ENCODE measurements at regions not wholly inside any gene's neighbourhood (a gene's known extent, or its start where the extent isn't known, plus 50 kb on each side); places are given as distances from the start of the nearest gene placed in this dataset.
"Not testable (repeated sequence)": the region's sequence is repeated elsewhere in the genome, so short reads cannot be mapped to it uniquely, and the experiment has no call there.

DNA sequence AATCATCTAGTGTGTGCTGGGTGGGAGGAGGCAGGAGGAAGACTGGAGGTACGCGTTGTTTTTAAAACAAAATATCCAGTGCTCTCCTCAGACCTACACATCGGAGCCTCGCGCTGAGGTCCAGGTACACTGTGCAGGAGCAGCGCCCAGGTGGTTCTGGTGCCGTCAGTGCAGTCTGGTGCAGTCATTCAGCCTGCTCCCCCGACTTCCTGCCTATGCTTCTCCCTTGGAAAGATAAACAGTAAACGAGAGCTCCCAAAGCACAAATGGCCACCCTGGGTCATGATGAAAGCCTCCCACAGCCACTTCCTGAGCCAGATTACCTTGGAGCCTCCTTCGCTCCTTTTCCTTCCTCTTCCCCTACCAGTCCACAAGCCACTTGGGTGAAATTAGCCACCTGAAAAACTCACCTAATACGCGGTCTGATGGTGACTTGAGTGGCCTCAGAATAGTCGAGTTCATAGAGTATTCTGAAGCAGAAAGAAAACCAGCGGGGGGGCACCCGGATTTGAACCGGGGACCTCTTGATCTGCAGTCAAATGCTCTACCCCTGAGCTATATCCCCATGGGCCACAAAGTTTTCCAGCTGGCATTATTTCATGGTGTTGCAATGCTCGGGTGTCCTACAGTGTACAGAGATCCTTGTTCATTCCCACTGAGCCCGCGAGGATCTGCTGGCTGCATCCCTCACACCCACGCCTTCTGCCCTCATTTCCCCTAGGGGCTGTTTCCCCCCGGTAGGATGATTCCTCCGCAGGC lies 82.5 kb downstream of the ZNF467 start:
- Mint-ChIP-seq H3K36me3 (ENCODE audit: low read depth) (no peaks in the 10 kb centered on the region), H3K4me3 (no peak overlapping the region), H3K9me3 (no peaks in the 10 kb centered on the region), H3K4me1 (ENCODE audit: low read depth) (peaks cover 15% of the 10 kb centered on the region), H3K27me3 (peaks cover 56% of the 10 kb centered on the region), H3K27ac (no peak overlapping the region)
- intact Hi-C loops (cut with micrococcal nuclease): no loop called here

DNA sequence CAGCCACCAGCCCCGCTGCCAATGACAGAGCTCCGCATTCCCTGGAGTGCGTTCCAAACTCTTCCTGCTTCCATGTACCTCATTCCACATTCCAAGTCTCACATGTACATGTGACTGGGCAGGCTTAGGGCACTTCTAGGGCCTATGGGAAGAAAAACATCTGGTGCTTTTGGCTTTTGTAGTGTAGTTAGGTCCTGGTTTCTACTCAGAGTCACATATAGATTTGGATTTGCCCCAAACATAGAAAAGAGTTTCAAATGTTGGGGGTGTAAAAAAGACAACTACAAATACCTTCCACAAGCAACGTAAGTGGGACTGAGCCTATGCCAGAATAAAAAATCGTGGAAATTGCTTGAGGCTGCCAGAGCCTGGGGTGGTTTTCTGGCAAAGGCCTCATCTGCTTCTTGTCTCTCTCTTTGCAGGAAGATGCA lies 84.1 kb downstream of the ZNF467 start:
- Mint-ChIP-seq H3K9me3 (no peaks in the 10 kb centered on the region), H3K27ac (no peak overlapping the region), H3K36me3 (ENCODE audit: low read depth) (no peaks in the 10 kb centered on the region), H3K4me3 (no peak overlapping the region), H3K4me1 (ENCODE audit: low read depth) (peaks cover 15% of the 10 kb centered on the region), H3K27me3 (peaks cover 43% of the 10 kb centered on the region)
- intact Hi-C loops (cut with micrococcal nuclease): no loop called here

DNA sequence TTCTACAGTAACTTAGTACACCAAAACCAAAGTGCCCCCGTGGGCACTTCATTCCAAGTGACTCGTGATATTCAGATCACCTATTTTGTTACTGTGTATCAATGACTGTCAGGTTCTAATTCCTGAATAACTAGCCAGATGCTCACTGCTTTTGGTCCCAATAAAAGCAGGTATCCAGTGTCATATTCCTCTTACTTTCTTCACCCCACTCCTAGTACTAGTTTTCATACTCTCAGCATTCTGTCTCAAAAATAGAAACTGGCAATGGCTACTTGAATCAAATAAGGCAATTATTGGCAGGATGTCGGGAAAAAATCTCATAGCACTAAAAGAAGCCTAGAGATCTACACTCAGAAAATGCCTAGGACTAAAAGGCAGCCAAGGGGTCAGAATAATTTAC lies 84.6 kb downstream of the ZNF467 start:
- H3K27ac Mint-ChIP-seq: no peak overlapping the region
- intact Hi-C loops (cut with micrococcal nuclease): no loop called here

DNA sequence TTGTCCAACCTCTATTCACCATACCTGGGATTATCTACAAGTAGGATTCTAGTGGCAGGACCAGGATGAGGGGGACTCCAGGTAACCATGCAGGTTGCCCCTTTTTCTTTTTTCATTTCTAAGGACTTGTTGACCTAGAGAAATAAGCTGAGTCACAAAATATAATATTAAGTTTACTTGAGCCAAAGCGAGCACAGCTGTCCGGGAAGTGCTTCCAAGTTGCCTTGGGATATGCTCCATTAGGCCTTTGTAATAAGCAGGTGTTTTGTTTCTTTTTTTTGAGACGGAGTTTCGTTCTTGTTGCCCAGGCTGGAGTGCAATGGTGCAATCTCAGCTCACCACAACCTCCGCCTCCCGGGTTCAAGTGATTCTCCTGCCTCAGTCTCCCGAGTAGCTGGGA lies 85.6 kb downstream of the ZNF467 start:
- H3K36me3 Mint-ChIP-seq (ENCODE audit: low read depth); H3K27ac Mint-ChIP-seq; H3K4me3 Mint-ChIP-seq; intact Hi-C loops (cut with micrococcal nuclease); H3K9me3 Mint-ChIP-seq: not testable (repeated sequence)
- peaks cover 32% of the 10 kb centered on the region for H3K27me3 Mint-ChIP-seq
- peaks cover 15% of the 10 kb centered on the region for H3K4me1 Mint-ChIP-seq (ENCODE audit: low read depth)

More for the DNA sequence above, 84.6 kb downstream of the ZNF467 start:
- no peaks in the 10 kb centered on the region for H3K9me3 Mint-ChIP-seq
- H3K36me3 Mint-ChIP-seq (ENCODE audit: low read depth): no peaks in the 10 kb centered on the region
- H3K4me3 Mint-ChIP-seq: no peak overlapping the region
- peaks cover 15% of the 10 kb centered on the region for H3K4me1 Mint-ChIP-seq (ENCODE audit: low read depth)
- H3K27me3 Mint-ChIP-seq: peaks cover 42% of the 10 kb centered on the region

DNA sequence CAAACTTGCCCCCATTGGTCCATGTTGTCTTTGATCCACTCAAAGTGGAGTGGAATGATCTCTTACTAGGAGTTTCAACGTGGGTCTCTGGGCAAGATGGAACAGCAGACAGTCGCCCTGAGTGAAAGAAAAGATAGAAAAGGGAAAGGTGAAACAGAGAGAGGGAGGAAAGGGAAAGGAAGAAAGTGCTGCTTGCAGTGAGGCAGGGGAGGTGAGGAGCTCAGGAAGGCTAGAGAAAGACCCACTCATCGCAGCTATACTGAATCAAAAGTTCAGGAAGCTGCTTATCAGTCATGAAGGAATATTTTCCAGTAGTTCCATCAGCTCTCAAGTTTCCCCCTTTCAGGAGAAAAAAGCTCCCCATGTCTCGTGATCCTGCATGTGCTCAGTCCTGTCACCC lies 86.9 kb downstream of the ZNF467 start:
- intact Hi-C loops (cut with micrococcal nuclease): no loop called here
- Mint-ChIP-seq H3K4me3 (no peak overlapping the region), H3K27me3 (peaks cover 24% of the 10 kb centered on the region), H3K36me3 (ENCODE audit: low read depth) (no peaks in the 10 kb centered on the region), H3K9me3 (no peaks in the 10 kb centered on the region), H3K27ac (no peak overlapping the region), H3K4me1 (ENCODE audit: low read depth) (peaks cover 15% of the 10 kb centered on the region)

DNA sequence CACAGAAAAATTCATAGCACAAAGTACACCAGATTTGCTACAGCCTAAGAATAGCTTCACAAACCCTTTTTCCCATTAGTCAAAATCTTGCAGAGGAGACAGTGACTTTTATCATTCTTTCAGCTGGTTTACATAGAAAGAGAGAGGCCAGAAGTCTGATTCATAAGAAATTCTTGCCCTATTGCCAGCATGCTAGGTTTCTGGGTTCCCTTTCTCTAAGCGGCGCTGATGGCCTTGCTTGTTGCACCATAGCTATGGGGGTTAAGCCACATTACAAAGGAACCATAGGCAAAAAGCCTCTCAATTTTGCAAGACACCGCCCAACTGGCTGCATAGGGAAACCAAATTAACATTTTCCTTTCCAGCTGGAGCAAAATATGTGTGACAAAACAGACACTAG lies 87.4 kb downstream of the ZNF467 start:
- H3K27me3 Mint-ChIP-seq: peaks cover 21% of the 10 kb centered on the region

DNA sequence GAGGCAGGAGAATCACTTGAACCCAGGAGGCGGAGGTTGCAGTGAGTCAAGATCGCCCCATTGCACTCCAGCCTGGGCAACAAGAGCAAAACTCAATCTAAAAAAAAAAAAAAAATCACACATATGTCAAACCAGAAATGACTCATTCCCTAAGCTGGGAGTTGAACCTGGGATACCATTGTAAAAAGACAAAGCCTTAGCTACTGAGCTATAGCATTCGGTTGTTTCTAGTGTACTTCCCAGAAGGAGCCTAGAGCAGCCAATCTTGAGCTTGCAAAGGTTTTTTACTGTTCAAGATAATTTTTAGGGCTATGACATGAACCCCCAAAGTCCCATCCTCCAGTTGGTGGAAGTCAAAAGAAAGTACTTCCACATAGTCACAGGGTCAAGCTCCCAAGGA lies 87.9 kb downstream of the ZNF467 start:
- H3K9me3 Mint-ChIP-seq: no peaks in the 10 kb centered on the region
- H3K27ac Mint-ChIP-seq: no peak overlapping the region
- no peak overlapping the region for H3K4me3 Mint-ChIP-seq
- intact Hi-C loops (cut with micrococcal nuclease): no loop called here
- peaks cover 5% of the 10 kb centered on the region for H3K4me1 Mint-ChIP-seq (ENCODE audit: low read depth)
- no peaks in the 10 kb centered on the region for H3K36me3 Mint-ChIP-seq (ENCODE audit: low read depth)
- peaks cover 15% of the 10 kb centered on the region for H3K27me3 Mint-ChIP-seq

More for the DNA sequence above, 87.4 kb downstream of the ZNF467 start:
- peaks cover 10% of the 10 kb centered on the region for H3K4me1 Mint-ChIP-seq (ENCODE audit: low read depth)
- H3K27ac Mint-ChIP-seq: no peak overlapping the region
- intact Hi-C loops (cut with micrococcal nuclease): no loop called here
- no peak overlapping the region for H3K4me3 Mint-ChIP-seq
- no peaks in the 10 kb centered on the region for H3K36me3 Mint-ChIP-seq (ENCODE audit: low read depth)
- no peaks in the 10 kb centered on the region for H3K9me3 Mint-ChIP-seq

DNA sequence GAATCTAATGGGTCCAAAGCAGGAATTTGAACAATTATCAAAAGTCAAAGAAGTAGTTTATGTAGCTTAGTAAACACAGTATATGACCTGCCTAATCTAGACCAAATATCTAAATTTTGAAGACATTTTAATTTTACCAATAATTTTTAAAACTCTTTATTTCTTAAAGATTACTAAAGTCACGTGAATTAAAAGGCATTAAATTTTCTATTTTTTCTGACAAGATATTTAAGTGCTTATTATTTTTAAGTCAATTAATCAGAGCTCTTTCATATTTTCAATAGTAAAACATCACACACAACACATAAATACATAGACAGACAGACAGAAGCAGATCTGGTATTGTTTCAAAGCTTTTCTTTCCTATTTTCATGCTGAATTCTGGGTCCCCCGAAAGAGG lies 89.5 kb downstream of the ZNF467 start:
- no peaks in the 10 kb centered on the region for H3K36me3 Mint-ChIP-seq (ENCODE audit: low read depth)
- intact Hi-C loops (cut with micrococcal nuclease): no loop called here
- peaks cover 3% of the 10 kb centered on the region for H3K27me3 Mint-ChIP-seq
- peaks cover 5% of the 10 kb centered on the region for H3K4me1 Mint-ChIP-seq (ENCODE audit: low read depth)
- H3K9me3 Mint-ChIP-seq: no peaks in the 10 kb centered on the region
- no peak overlapping the region for H3K27ac Mint-ChIP-seq
- H3K4me3 Mint-ChIP-seq: no peak overlapping the region

DNA sequence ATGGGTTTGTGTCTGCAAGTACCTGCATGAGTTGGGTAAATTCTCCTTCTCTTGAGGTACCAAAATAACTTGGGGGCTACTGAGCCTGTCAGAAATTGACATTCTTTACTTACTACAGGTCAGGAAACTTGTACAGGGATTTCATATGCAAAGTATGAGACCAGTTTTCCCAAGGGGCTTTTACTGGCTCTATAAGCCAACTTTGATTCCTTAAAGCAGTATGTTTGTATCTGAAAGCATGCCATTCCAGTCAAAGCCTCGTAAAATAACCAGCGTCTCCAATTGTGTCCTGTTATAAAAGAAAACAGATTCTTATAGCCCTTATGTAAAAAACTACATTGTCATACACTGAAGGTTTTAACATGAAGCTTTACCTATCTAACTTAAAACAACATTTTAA lies 90.2 kb downstream of the ZNF467 start:
- H3K27me3 Mint-ChIP-seq: peaks cover 3% of the 10 kb centered on the region

DNA sequence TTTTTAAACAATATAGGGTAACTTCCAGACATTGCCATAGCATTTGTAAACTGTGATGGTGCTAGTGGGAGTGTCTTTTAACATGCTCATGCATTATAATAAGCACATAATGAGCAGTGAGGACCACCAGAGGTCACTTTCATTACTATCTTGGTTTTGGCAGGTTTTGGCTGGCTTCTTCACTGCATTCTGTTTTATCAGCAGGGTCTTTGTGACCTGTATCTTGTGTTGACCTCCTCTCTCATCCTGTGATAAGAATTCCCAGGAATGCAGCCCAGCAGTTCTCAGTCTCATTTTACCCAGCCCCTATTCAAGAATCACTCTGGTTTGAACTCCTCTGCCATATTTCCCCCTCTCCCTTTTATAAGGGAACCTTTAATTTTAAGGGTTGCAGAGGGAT lies 91.3 kb downstream of the ZNF467 start:
- Mint-ChIP-seq H3K27me3 (peaks cover 3% of the 10 kb centered on the region), H3K9me3 (no peaks in the 10 kb centered on the region), H3K36me3 (ENCODE audit: low read depth) (no peaks in the 10 kb centered on the region), H3K4me1 (ENCODE audit: low read depth) (peaks cover 5% of the 10 kb centered on the region), H3K4me3 (no peak overlapping the region), H3K27ac (no peak overlapping the region)
- intact Hi-C loops (cut with micrococcal nuclease): no loop called here

More for the DNA sequence above, 90.2 kb downstream of the ZNF467 start:
- H3K36me3 Mint-ChIP-seq (ENCODE audit: low read depth): no peaks in the 10 kb centered on the region
- intact Hi-C loops (cut with micrococcal nuclease): no loop called here
- H3K4me3 Mint-ChIP-seq: no peak overlapping the region
- H3K4me1 Mint-ChIP-seq (ENCODE audit: low read depth): peaks cover 5% of the 10 kb centered on the region
- H3K27ac Mint-ChIP-seq: no peak overlapping the region
- no peaks in the 10 kb centered on the region for H3K9me3 Mint-ChIP-seq

DNA sequence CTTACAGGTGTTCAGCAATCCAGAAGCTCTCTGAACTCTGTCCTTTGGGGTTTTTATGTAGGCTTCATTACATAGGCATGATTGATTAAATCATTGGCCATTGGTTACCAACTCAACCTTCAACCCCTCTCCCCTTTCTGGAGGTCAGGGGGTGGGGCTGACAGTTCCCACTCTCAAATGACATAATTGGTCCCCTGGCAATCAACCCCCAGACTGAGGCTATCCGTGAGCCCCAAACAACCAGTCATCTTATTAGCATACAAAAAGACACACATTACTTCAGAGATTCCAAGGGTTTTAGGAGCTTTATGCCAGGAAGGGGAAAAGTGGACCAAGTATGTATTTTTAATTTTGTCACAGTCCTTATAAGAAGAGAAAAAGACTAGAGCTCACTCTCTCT lies 92.1 kb downstream of the ZNF467 start:
- Mint-ChIP-seq H3K4me3 (no peak overlapping the region), H3K27me3 (peaks cover 2% of the 10 kb centered on the region), H3K36me3 (ENCODE audit: low read depth) (no peaks in the 10 kb centered on the region), H3K4me1 (ENCODE audit: low read depth) (peaks cover 2% of the 10 kb centered on the region), H3K27ac (no peak overlapping the region), H3K9me3 (no peaks in the 10 kb centered on the region)
- intact Hi-C loops (cut with micrococcal nuclease): no loop called here

DNA sequence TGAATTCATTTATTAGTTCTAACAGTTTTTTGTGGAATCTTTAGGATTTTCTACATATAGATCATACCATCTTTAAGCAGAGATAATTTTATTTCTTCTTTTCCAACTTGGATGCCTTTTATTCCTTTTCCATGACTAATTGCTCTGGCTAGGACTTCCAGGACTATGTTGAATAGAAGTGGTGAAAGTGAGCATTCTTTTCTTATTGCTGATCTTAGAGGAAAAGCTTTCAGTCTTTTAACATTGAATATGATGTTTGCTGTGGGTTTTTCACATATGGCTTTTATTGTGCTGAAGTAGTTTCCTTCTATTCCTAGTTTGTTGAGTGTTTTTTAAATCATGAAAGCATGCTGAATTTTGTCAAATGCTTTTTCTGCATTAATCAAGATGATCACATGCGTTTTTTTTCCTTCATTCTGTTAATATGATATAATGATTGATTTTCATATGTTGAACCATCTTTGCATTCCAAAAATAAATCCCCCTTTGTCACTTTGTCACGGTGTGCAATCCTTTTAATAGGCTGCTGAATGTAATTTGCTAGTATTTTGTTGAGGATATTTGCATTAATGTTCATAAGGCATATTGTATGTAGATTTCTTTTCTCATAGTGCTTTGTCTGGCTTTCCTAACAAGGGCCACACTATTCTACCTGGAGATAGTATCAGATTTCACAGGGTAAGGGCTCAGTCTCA lies 92.9 kb downstream of the ZNF467 start:
- H3K36me3 Mint-ChIP-seq (ENCODE audit: low read depth): no peaks in the 10 kb centered on the region
- no peak overlapping the region for H3K4me3 Mint-ChIP-seq
- no peaks in the 10 kb centered on the region for H3K4me1 Mint-ChIP-seq (ENCODE audit: low read depth)
- peaks cover 2% of the 10 kb centered on the region for H3K27me3 Mint-ChIP-seq
- H3K9me3 Mint-ChIP-seq: no peaks in the 10 kb centered on the region
- intact Hi-C loops (cut with micrococcal nuclease): no loop called here
- no peak overlapping the region for H3K27ac Mint-ChIP-seq

DNA sequence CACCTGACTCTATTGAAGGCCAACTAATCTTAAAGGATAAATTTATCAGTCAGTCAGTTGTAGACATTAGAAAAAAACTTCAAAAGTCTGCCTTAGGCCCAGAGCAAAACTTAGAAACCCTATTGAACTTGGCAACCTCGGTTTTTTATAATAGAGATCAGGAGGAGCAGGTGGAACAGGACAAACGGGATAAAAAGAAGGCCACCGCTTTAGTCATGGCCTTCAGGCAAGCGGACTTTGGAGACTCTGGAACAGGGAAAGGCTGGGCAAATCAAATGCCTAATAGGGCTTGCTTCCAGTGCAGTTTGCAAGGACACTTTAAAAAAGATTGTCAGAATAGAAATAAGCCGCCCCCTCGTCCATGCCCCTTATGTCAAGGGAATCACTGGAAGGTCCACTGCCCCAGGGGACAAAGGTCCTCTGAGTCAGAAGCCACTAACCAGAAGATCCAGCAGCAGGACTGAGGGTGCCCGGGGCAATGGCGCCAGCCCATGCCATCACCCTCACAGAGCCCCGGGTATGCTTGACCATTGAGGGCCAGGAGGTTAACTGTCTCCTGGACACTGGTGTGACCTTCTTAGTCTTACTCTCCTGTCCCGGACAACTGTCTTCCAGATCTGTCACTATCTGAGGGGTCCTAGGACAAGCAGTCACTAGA lies 98.5 kb downstream of the ZNF467 start:
- peaks cover 12% of the 10 kb centered on the region for H3K27me3 Mint-ChIP-seq
- H3K36me3 Mint-ChIP-seq (ENCODE audit: low read depth); H3K27ac Mint-ChIP-seq; intact Hi-C loops (cut with micrococcal nuclease); H3K9me3 Mint-ChIP-seq; H3K4me3 Mint-ChIP-seq; H3K4me1 Mint-ChIP-seq (ENCODE audit: low read depth): not testable (repeated sequence)

DNA sequence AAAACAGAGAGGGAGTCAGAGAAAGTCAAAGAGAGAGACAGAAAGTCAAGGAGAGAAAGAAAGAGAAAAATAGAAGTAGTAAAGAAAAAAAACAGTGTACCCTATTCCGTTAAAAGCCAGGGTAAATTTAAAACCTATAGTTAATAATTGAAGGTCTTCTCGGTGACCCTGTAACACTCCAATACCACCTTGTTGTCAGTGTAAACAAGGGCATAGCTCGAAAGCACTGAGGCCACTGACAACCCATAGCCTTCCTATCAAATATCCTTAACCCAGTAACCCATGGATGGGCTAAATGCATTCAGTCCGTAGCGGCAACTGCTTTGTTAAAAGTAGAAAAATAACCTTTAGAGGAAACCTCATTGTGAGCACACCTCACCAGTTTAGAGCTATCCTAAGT lies 100.4 kb downstream of the ZNF467 start:
- Mint-ChIP-seq H3K27ac (no peak overlapping the region), H3K4me3 (no peak overlapping the region), H3K9me3 (no peaks in the 10 kb centered on the region), H3K36me3 (ENCODE audit: low read depth) (no peaks in the 10 kb centered on the region), H3K27me3 (peaks cover 13% of the 10 kb centered on the region), H3K4me1 (ENCODE audit: low read depth) (no peaks in the 10 kb centered on the region)
- intact Hi-C loops (cut with micrococcal nuclease): no loop called here
